ENCODE measurements at regions not wholly inside any gene's neighbourhood (a gene's known extent, or its start where the extent isn't known, plus 50 kb on each side); places are given as distances from the start of the nearest gene placed in this dataset.
"Not testable (repeated sequence)": the region's sequence is repeated elsewhere in the genome, so short reads cannot be mapped to it uniquely, and the experiment has no call there.

- not testable (repeated sequence) for H4K91ac ChIP-seq (ENCODE audit: insufficient read length, low read depth, low read length); H2BK15ac ChIP-seq (ENCODE audit: low read depth, low read length); H3K27ac Mint-ChIP-seq; H2BK20ac ChIP-seq (ENCODE audit: low read depth, low read length, poor library complexity, severe bottlenecking); H4K5ac ChIP-seq (ENCODE audit: insufficient read length, low read depth, low read length); H3K23me2 ChIP-seq (ENCODE audit: insufficient read length, low read depth, low read length, poor library complexity, severe bottlenecking); H3K27ac ChIP-seq (ENCODE audit: insufficient read length, low read depth, low read length); H3K4ac ChIP-seq (ENCODE audit: low read depth, low read length); H3K23ac ChIP-seq (ENCODE audit: insufficient read length, low read depth, low read length); H3K14ac ChIP-seq (ENCODE audit: insufficient read depth, low read length); DNase-seq; H3K4me3 Mint-ChIP-seq; H3K79me2 ChIP-seq (ENCODE audit: insufficient read depth, low read length); H3K18ac ChIP-seq (ENCODE audit: insufficient read length, low read depth, low read length); H2BK12ac ChIP-seq (ENCODE audit: insufficient read length, low read depth, low read length); H2AFZ ChIP-seq (ENCODE audit: low read length); H4K8ac ChIP-seq (replicated peaks; ENCODE audit: insufficient read length, low read depth, low read length); H3K4me2 ChIP-seq (ENCODE audit: insufficient read depth, insufficient read length, low read length); H3K79me1 ChIP-seq (ENCODE audit: insufficient read depth, low read depth, low read length, poor library complexity, severe bottlenecking); H2BK5ac ChIP-seq (ENCODE audit: insufficient read length, low read length); H3K36me3 Mint-ChIP-seq (ENCODE audit: insufficient read depth in 1 of 3, low read depth in 3 of 3); H3K4me1 ChIP-seq (ENCODE audit: insufficient read depth, low read length); H2AK5ac ChIP-seq (ENCODE audit: insufficient read length, low read length); H2BK120ac ChIP-seq (ENCODE audit: low read depth, low read length, poor library complexity, severe bottlenecking); H3K9ac ChIP-seq (ENCODE audit: extremely low read depth, insufficient read length, low read length); H3K56ac ChIP-seq (ENCODE audit: insufficient read length, low read depth, low read length); H3K9me3 Mint-ChIP-seq; H3T11ph ChIP-seq (ENCODE audit: low read length); H3K9me3 ChIP-seq (ENCODE audit: control insufficient read depth, low read depth, low read length); H4K20me1 ChIP-seq (ENCODE audit: control insufficient read depth, insufficient read depth, insufficient read length)
- H3K27me3 ChIP-seq (ENCODE audit: insufficient read depth, low read length), result peaks cover 15% of the 10 kb centered on the region; the same call in 1 of the 2 replicates
- peaks cover 99% of the 10 kb centered on the region for H3K27me3 Mint-ChIP-seq (ENCODE audit: low read depth)
- H3K4me1 Mint-ChIP-seq, result peaks cover 0 to 14% of the 10 kb centered on the region in 2 experiments; a peak in 2 of 4 replicates
- WGBS (ENCODE audit: extremely low coverage, insufficient read length, low lambda C conversion rate), result no CpG with 5 or more reads among the region's 4 CpGs
Observed at GRCh38 chr22:22735276-22735675, 90.9 kb downstream of the GGTLC2 start.
